ENCODE measurements at regions not wholly inside any gene's neighbourhood (a gene's known extent, or its start where the extent isn't known, plus 50 kb on each side); places are given as distances from the start of the nearest gene placed in this dataset.
"Not testable (repeated sequence)": the region's sequence is repeated elsewhere in the genome, so short reads cannot be mapped to it uniquely, and the experiment has no call there.

DNA sequence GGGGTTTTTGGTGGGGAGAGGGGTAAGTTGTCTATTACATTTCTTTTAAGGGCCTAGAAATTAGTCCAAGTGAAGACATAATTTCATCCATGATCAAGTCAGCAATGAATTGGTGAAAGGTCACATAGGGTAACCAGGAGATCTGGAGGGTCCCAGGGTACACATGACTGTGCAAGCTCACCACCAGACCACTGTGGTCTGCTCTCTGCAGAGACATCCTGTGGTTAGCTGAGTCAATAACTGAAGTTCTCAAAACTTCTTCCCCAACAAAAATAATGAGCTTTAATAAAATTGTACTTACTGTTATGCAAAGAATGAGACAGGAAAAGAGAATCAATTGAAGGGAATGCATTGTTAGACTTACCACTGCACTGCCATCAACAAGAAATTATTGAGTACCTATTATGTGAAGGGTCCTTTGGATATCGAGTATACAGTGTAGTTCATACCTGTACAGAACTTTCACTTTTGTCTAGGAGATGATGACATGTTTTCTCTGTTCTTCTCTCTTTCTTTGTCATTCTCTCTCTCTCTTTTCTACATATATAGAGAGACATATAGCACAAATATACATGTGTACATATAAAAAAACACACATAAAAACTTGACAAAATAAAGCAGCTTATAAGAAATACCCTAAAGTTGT lies 209.8 kb downstream of the GJA1 start:
- peak; percentile 81 for DNase-seq

- peak; percentile 81 for DNase-seq
Measured at GRCh38 chr6:121647905-121648304, 212.5 kb downstream of the GJA1 start.

- no peak for DNase-seq
Measured at GRCh38 chr6:121649951-121650350, 214.5 kb downstream of the GJA1 start.

GRCh38 chr6:121651420-121651819 lies 216.0 kb downstream of the GJA1 start:
- DNase-seq: no peak

DNA sequence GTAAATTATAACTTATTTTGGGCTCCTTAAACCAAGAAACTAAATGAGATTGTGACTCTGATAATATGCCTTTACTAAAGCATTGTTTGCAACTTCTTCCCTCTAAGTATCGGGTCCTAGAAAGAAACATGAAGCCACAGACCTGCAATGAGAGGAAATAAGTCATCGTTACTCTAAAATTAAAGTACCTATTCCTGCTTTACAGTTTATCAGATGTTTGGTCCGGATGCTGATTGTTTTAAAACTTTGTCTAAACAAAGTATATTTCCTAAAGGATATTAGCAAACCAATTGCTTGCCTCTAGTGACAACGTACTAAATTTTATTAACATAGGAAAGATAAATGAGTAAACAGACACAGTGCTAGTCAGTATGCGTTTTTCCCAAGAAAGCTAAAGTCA lies 216.8 kb downstream of the GJA1 start:
- no peak for DNase-seq

DNA sequence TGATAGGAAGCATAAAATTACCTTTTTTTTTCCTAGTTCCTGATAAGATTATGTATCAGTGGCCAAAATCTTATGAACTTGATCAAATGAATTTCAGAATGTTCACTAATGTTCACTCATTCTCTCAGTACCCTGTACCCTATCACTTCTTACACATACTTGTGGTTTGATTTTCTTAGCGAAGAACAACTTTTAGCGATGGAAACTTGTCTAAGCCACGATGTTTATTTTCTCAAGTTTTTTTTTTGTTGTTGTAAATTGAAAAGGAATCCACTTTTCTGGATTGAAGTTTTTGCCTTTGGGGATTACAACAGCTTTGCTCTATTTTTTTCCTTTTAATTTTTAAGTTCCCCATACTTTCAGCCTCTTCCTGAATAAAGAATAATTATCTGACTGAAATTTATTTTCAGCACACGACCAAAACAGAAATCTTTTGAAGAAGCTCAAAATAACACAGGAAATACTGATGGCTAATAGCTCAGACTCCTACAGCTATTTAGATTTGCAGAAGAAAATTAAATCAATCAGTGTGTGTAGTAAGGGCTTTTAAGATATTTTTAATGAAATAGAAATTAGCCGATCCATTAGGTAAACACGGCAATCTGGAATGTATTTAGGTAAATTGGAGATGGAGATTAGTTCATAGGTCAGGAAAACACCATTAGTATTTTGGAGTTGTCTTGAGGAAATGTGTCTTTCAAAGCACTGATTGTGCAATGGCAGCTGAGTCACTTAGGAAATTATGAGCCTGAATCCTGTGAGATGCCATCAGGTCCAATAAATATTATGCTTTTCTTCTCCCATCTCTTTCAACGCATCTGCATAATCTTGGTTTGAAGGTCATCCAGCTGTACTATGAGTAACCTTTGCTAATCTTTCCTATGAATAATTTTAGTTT lies 217.5 kb downstream of the GJA1 start:
- DNase-seq: peak; percentile 81

- no peak for DNase-seq
Measured at GRCh38 chr6:121653624-121654008, 218.2 kb downstream of the GJA1 start.

DNA sequence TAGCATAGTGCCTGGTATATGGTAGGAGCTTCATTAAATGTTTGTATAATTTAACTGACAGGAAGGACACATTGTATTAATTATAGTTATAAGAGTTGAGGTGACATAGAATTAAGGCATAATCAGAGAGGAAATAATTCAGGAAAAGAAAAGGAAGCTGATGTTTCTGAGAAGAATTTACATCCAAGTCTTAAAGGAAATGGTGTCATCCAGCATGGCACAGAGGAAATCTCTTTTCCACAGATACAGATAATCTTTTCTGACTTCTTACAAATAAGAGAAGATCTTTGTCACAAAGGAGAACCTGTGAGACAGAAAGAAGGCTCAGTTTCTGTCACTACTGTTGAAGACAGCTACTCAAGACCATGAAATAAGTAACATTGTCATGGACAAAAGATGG lies 222.5 kb downstream of the GJA1 start:
- no peak for DNase-seq

DNA sequence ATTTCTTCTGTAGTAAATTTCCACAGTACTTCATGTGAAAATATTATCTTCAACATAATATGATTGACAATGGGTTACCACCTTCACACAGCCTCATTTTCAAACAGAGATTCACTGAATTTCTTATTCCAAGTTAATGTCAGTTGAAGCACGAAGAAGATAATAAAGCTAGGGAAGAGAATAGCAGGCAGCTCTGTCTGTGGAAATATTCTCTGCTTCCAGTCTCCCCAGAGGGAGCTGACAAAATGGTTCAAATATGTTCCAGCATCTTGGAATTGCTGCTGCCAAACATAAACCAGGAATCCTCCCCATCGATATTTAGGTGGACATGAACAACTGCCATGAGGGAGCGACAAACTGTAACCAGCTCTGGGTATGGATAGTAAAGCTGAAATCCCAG lies 224.8 kb downstream of the GJA1 start:
- no peak for DNase-seq

GRCh38 chr6:121663292-121663810 lies 227.9 kb downstream of the GJA1 start:
- no peak for DNase-seq

- DNase-seq: no peak
Measured at GRCh38 chr6:121664158-121664557, 228.7 kb downstream of the GJA1 start.

GRCh38 chr6:121666814-121667213 lies 231.4 kb downstream of the GJA1 start:
- peak; percentile 90 for DNase-seq

DNA sequence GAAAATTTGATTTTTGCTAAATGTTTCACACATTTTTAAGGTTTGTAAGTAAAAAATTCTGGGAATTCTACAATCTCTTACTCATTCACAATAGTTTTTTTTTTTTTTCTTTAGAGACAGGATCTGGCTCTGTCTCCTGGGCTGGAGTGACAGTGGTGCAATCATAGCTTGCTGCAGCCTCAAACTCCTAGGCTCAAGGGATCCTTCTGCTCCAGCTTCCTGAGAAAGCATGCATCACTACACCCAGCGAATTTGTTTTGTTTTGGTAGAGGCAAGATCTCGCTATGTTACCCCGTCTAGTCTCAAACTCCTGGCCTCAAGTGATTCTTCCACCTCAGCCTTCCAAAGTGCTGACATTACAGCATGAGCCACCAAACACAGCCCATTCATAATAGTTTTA lies 232.8 kb downstream of the GJA1 start:
- peak; percentile 77 for DNase-seq

DNA sequence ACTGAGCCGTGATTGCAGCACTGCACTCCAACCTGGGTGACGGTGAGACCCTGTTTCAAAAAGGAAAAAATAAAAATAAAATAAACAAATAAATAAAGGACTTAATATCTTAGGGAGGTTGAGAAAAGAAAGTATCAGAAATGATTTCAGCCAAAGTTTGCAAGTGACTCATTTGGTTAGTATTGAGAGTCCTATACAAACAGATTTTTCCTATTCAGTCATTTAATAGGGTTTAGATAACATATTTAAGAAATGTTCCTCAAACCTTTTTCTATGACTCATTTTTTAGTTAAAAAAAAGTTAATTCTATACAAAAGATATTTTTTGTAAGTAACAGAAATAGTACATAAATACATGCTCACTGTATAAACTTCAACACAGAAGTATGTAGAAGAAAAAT lies 235.1 kb downstream of the GJA1 start:
- peak; percentile 83 for DNase-seq

- no peak for DNase-seq
Measured at GRCh38 chr6:121677571-121677970, 242.1 kb downstream of the GJA1 start.

DNA sequence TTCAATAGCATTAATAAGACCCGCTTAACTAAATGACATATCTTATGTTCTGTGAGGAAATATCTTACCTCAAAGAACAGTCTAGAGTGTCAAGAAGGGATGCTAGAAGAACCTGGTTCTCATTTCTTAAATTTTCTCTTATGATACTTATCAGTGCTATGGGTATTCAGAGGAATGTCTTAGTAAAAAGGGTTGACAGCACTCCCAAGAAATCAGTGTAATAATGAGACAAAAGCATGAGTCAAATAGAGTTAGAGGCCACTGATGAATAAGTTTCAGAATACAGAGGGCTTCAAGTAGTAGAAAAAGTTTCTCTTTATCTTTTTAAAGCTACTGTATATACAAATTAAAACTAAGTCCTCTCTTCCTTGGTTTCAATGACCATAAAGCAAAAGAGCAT lies 242.8 kb downstream of the GJA1 start:
- DNase-seq: no peak

DNA sequence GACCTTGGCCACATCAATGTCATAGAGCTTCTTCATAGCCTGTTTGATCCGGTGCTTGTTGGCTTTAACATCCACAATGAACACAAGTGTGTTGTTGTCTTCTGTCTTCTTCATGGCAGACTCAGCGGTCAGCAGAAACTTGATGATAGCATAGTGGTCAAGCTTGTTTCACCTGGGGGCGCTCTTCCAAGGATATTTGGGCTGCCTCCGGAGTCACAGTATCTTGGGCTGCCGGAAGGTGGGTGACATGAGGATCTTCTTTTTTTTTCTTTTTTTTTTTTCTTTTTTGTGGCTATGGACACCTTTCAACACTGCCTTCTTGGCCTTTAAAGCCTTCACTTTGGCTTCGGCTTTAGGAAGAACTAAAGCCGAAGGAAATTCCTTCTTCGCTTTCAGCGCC lies 244.6 kb downstream of the GJA1 start:
- DNase-seq: no peak

DNA sequence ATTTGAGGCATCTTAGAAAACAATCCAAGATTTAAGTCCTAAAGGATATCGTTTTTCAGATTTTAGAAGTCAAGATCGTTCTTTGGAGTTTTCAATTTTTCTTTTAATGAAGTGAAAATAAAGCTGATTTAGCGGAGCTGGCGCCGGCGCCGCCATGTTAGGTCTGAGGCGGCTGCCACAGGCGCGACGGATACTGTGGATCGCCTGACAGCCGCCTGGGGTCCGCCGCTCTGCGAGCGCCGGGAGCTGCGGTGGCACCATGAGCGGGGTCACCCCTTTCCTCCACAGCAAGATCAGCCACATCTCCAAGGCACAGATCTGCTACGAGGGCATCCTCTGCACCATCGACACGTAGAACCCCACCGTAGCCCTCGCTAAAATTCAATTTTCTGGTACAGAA lies 247.2 kb downstream of the GJA1 start:
- no peak for DNase-seq

- not testable (repeated sequence) for DNase-seq
Measured at GRCh38 chr6:121685806-121686205, 250.4 kb downstream of the GJA1 start.

DNA sequence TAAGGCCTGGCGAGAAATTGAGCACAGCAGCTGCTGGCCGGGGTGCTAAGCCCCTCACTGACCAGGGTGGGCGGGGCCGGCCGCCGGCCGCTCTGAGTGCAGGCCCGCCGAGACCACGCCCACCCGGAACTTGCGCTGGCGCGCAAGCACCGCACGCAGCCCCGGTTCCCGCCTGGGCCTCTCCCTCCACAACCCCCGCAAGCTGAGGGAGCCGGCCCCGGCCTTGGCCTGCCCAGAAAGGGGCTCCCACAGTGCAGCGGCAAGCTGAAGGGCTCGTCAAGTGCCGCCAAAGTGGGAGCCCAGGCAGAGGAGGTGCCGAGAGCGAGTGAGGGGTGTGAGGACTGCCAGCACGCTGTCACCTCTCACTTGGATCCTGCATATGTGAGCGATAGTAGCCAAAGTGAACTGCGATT lies 251.2 kb downstream of the GJA1 start:
- no peak for DNase-seq

GRCh38 chr6:121688974-121689373 lies 253.5 kb downstream of the GJA1 start:
- DNase-seq: no peak

- peak; percentile 90 for DNase-seq
Measured at GRCh38 chr6:121691126-121691551, 255.7 kb downstream of the GJA1 start.

DNA sequence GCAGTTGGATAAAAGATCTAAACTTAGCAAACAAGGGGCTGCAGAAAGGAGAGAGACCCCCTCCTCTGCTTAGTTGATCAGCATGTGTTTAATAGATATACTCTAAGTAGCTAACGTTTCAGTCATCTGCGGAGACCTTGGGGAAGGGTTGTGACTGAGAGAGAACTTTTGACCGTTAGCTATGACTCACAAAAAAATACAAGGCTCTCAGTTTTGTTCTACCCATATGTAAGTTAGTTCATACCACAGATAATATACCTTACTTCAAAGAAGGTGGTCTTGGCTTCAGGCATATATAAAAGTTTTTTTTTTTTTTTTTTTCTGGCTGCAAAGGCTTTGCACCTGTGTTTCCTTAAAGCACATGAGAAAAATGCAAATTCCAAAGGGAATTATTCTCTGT lies 258.9 kb downstream of the GJA1 start:
- peak; percentile 82 for DNase-seq

- DNase-seq: peak; percentile 89
Measured at GRCh38 chr6:121694801-121695251, 259.4 kb downstream of the GJA1 start.

Measured in fibroblast of skin of back (primary cell).